ENCODE measurements at regions not wholly inside any gene's neighbourhood (a gene's known extent, or its start where the extent isn't known, plus 50 kb on each side); places are given as distances from the start of the nearest gene placed in this dataset.

GRCh38 chr1:213728593-213729536 lies 258.9 kb upstream of the PROX1 start:
- Histone ChIP-seq H3K27ac (no peak overlapping the region), H3K4me3 (no peak overlapping the region)

- no peak overlapping the region for H3K27ac ChIP-seq
- no peak overlapping the region for H3K4me3 ChIP-seq
Measured at GRCh38 chr1:213733705-213734104, 254.1 kb upstream of the PROX1 start.

- H3K27ac ChIP-seq: no peak overlapping the region
- H3K4me3 ChIP-seq: no peak overlapping the region
Measured at GRCh38 chr1:213737398-213738035, 250.3 kb upstream of the PROX1 start.

- no peak overlapping the region for H3K27ac ChIP-seq
- H3K4me3 ChIP-seq: no peak overlapping the region
Measured at GRCh38 chr1:213738658-213739057, 249.1 kb upstream of the PROX1 start.

GRCh38 chr1:213742992-213743391 lies 244.8 kb upstream of the PROX1 start:
- no peak overlapping the region for H3K27ac ChIP-seq
- H3K4me3 ChIP-seq: no peak overlapping the region

- Histone ChIP-seq H3K27ac (no peak overlapping the region), H3K4me3 (no peak overlapping the region)
Measured at GRCh38 chr1:213744780-213745179, 243.0 kb upstream of the PROX1 start.

GRCh38 chr1:213745451-213745850 lies 242.3 kb upstream of the PROX1 start:
- H3K4me3 ChIP-seq: no peak overlapping the region

GRCh38 chr1:213749558-213749957 lies 238.2 kb upstream of the PROX1 start:
- no peak overlapping the region for H3K4me3 ChIP-seq
- no peak overlapping the region for H3K27ac ChIP-seq

More at GRCh38 chr1:213745451-213745850, 242.3 kb upstream of the PROX1 start:
- no peak overlapping the region for H3K27ac ChIP-seq

- Histone ChIP-seq H3K27ac (no peak overlapping the region), H3K4me3 (no peak overlapping the region)
Measured at GRCh38 chr1:213750231-213751063, 237.3 kb upstream of the PROX1 start.

- no peak overlapping the region for H3K4me3 ChIP-seq
- H3K27ac ChIP-seq: no peak overlapping the region
Measured at GRCh38 chr1:213751064-213751397, 236.7 kb upstream of the PROX1 start.

- no peak overlapping the region for H3K4me3 ChIP-seq
- no peak overlapping the region for H3K27ac ChIP-seq
Measured at GRCh38 chr1:213759359-213760181, 228.2 kb upstream of the PROX1 start.

- Histone ChIP-seq H3K27ac (no peak overlapping the region), H3K4me3 (no peak overlapping the region)
Measured at GRCh38 chr1:213761845-213762407, 225.8 kb upstream of the PROX1 start.

GRCh38 chr1:213767683-213768082 lies 220.1 kb upstream of the PROX1 start:
- Histone ChIP-seq H3K27ac (no peak overlapping the region), H3K4me3 (no peak overlapping the region)

GRCh38 chr1:213772128-213773063 lies 215.4 kb upstream of the PROX1 start:
- Histone ChIP-seq H3K4me3 (no peak overlapping the region), H3K27ac (no peak overlapping the region)

- Histone ChIP-seq H3K4me3 (no peak overlapping the region), H3K27ac (no peak overlapping the region)
Measured at GRCh38 chr1:213773975-213774374, 213.8 kb upstream of the PROX1 start.

- no peak overlapping the region for H3K27ac ChIP-seq
- H3K4me3 ChIP-seq: no peak overlapping the region
Measured at GRCh38 chr1:213776969-213777368, 210.8 kb upstream of the PROX1 start.

- H3K4me3 ChIP-seq: no peak overlapping the region
- H3K27ac ChIP-seq: no peak overlapping the region
Measured at GRCh38 chr1:213779228-213779627, 208.5 kb upstream of the PROX1 start.
